ENCODE measurements at regions not wholly inside any gene's neighbourhood (a gene's known extent, or its start where the extent isn't known, plus 50 kb on each side); places are given as distances from the start of the nearest gene placed in this dataset.

DNA sequence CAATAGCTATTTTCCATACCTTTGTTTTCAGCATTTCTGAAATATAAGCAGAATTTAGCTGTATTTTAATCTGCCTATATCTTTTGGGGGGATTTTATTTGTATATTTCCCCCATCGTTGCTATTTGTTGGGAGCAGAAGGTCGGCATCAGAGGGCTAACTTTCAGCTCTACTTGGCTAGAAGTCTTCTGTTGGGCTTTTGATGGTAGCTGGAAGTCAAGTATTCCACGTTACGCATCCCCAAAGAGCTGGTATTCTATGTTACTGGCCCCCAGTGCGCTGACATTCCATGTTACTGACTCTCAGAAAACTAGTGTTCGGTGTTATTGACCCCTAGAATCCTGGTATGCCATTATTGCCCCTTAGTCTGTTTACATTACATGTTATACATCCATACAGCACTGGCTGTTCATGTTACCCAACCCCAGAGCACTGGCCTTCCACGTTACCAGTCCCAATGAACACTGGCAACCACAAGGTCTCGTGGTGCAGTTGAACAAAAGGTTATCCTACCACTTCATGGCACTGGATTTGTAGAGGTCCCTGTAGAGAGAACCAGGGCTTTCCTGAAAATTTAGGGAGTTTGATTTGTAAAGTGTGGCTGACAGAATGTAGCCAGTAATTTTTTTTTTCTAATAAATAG lies 278.1 kb upstream of the CD180 start:
- TF ChIP-seq, protein P1, sequence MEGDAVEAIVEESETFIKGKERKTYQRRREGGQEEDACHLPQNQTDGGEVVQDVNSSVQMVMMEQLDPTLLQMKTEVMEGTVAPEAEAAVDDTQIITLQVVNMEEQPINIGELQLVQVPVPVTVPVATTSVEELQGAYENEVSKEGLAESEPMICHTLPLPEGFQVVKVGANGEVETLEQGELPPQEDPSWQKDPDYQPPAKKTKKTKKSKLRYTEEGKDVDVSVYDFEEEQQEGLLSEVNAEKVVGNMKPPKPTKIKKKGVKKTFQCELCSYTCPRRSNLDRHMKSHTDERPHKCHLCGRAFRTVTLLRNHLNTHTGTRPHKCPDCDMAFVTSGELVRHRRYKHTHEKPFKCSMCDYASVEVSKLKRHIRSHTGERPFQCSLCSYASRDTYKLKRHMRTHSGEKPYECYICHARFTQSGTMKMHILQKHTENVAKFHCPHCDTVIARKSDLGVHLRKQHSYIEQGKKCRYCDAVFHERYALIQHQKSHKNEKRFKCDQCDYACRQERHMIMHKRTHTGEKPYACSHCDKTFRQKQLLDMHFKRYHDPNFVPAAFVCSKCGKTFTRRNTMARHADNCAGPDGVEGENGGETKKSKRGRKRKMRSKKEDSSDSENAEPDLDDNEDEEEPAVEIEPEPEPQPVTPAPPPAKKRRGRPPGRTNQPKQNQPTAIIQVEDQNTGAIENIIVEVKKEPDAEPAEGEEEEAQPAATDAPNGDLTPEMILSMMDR (IDR thresholded peaks at IDR 0.05 in 2 of 3, conservative IDR thresholded peaks at IDR 0.05 in 1 of 3; ENCODE audit: borderline replicate concordance in 1 of 3, insufficient read depth in 1 of 3, low read depth in 2 of 3, low read length in 2 of 3) = no peak
- no peak for TF ChIP-seq POLR2A (IDR thresholded peaks at IDR 0.05; ENCODE audit: borderline replicate concordance, extremely low read depth, insufficient read depth, insufficient read length)
- TF ChIP-seq EGR1 (IDR thresholded peaks at IDR 0.05; ENCODE audit: low read depth) = no peak
- no peak for TF ChIP-seq YY1 (IDR thresholded peaks at IDR 0.05; ENCODE audit: extremely low read depth, insufficient replicate concordance, low read depth, low read length)
- TF ChIP-seq REST (IDR thresholded peaks at IDR 0.05; ENCODE audit: low read depth) = no peak
